HEK293 (cell line): ENCODE measurements at regions not wholly inside any gene's neighbourhood (a gene's known extent, or its start where the extent isn't known, plus 50 kb on each side); places are given as distances from the start of the nearest gene placed in this dataset.

ENCODE experiments used
- SCRT2 ChIP-seq: fragments of 450-650 bp; formaldehyde crosslinking; IDR thresholded peaks from 2 replicates; pipeline ENCODE4 v1.5.1; 2016; ENCODE audit warnings: missing biosample characterization, missing genetic modification characterization
- ZBTB1 ChIP-seq: fragments of 450-650 bp; formaldehyde crosslinking; IDR thresholded peaks from 2 replicates; pipeline ENCODE4 v1.5.1; 2016; ENCODE audit warnings: missing biosample characterization, missing genetic modification characterization
- ZBTB26 ChIP-seq: fragments of 450-650 bp; formaldehyde crosslinking; optimal IDR thresholded peaks from 2 replicates; pipeline ENCODE3; 2016; ENCODE audit warnings: missing biosample characterization, mild to moderate bottlenecking, missing genetic modification characterization
- ZIC2 ChIP-seq: fragments of 450-650 bp; formaldehyde crosslinking; IDR thresholded peaks from 2 replicates; pipeline ENCODE4 v1.5.1; 2016; ENCODE audit warnings: missing biosample characterization, missing genetic modification characterization
- ZNF16 ChIP-seq: fragments of 450-650 bp; formaldehyde crosslinking; IDR thresholded peaks from 2 replicates; pipeline ENCODE4 v1.5.1; 2016; ENCODE audit warnings: low read depth, missing biosample characterization, missing genetic modification characterization
- TF ChIP-seq, protein P1 (sequence below): fragments of 450-650 bp; formaldehyde crosslinking; conservative IDR thresholded peaks from 2 replicates; pipeline ENCODE4 v1.5.1; 2016; ENCODE audit warnings: low read depth, missing biosample characterization, missing genetic modification characterization
- TF ChIP-seq, protein P2 (sequence below): fragments of 450-650 bp; formaldehyde crosslinking; IDR thresholded peaks from 2 replicates; pipeline ENCODE4 v1.5.1; 2016; ENCODE audit warnings: missing biosample characterization, missing genetic modification characterization

- no peak for TF ChIP-seq ZBTB26
- TF ChIP-seq SCRT2 (tag by site-specific recombination) = no peak
- TF ChIP-seq, protein P1, sequence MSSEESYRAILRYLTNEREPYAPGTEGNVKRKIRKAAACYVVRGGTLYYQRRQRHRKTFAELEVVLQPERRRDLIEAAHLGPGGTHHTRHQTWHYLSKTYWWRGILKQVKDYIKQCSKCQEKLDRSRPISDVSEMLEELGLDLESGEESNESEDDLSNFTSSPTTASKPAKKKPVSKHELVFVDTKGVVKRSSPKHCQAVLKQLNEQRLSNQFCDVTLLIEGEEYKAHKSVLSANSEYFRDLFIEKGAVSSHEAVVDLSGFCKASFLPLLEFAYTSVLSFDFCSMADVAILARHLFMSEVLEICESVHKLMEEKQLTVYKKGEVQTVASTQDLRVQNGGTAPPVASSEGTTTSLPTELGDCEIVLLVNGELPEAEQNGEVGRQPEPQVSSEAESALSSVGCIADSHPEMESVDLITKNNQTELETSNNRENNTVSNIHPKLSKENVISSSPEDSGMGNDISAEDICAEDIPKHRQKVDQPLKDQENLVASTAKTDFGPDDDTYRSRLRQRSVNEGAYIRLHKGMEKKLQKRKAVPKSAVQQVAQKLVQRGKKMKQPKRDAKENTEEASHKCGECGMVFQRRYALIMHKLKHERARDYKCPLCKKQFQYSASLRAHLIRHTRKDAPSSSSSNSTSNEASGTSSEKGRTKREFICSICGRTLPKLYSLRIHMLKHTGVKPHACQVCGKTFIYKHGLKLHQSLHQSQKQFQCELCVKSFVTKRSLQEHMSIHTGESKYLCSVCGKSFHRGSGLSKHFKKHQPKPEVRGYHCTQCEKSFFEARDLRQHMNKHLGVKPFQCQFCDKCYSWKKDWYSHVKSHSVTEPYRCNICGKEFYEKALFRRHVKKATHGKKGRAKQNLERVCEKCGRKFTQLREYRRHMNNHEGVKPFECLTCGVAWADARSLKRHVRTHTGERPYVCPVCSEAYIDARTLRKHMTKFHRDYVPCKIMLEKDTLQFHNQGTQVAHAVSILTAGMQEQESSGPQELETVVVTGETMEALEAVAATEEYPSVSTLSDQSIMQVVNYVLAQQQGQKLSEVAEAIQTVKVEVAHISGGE = no peak
- no peak for TF ChIP-seq ZBTB1 (tag by site-specific recombination)
- TF ChIP-seq ZNF16 (tag by site-specific recombination) = no peak
- no peak for TF ChIP-seq ZIC2 (tag by site-specific recombination)
- TF ChIP-seq, protein P2, sequence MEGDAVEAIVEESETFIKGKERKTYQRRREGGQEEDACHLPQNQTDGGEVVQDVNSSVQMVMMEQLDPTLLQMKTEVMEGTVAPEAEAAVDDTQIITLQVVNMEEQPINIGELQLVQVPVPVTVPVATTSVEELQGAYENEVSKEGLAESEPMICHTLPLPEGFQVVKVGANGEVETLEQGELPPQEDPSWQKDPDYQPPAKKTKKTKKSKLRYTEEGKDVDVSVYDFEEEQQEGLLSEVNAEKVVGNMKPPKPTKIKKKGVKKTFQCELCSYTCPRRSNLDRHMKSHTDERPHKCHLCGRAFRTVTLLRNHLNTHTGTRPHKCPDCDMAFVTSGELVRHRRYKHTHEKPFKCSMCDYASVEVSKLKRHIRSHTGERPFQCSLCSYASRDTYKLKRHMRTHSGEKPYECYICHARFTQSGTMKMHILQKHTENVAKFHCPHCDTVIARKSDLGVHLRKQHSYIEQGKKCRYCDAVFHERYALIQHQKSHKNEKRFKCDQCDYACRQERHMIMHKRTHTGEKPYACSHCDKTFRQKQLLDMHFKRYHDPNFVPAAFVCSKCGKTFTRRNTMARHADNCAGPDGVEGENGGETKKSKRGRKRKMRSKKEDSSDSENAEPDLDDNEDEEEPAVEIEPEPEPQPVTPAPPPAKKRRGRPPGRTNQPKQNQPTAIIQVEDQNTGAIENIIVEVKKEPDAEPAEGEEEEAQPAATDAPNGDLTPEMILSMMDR (tag by site-specific recombination) = no peak
These were observed 404.7 kb downstream of the RRAGC start for GRCh38 chr1:38454749-38455441.
